ENCODE measurements at regions not wholly inside any gene's neighbourhood (a gene's known extent, or its start where the extent isn't known, plus 50 kb on each side); places are given as distances from the start of the nearest gene placed in this dataset.

DNA sequence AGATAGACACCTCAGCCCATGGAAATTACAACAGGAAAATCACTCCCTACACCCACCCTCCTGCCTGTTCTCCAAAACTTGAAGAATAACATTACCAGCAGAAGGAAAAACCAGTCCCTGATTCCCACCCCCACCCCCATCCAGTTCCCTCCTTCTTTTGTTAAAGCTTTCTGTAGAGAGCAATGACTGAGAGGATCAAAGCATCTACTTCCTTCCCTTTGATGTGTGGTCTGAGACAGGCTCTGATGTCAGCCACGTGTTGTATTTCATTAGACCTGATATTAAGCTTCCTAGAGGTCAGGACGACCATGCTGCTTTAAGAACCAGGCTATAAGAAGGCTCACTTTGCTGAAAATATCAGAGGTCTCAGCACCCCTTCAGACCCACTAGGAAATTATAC is 73.9 kb upstream of the HAO2 start:
- TF ChIP-seq TCF12 (IDR thresholded peaks at IDR 0.05; ENCODE audit: low read depth) (no peak), FOXM1 (IDR thresholded peaks at IDR 0.05; ENCODE audit: borderline replicate concordance, low read depth) (no peak), EP300 (IDR thresholded peaks at IDR 0.05; ENCODE audit: borderline replicate concordance) (no peak), CEBPB (IDR thresholded peaks at IDR 0.05) (no peak), CREB1 (IDR thresholded peaks at IDR 0.05; ENCODE audit: low read depth) (no peak), MAX (IDR thresholded peaks at IDR 0.05) (no peak), TEAD4 (IDR thresholded peaks at IDR 0.05) (no peak), TAF1 (IDR thresholded peaks at IDR 0.05; ENCODE audit: low read depth) (no peak), USF1 (IDR thresholded peaks at IDR 0.05) (no peak), EGR1 (IDR thresholded peaks at IDR 0.05) (no peak), NFIC (IDR thresholded peaks at IDR 0.05) (no peak), RAD21 (IDR thresholded peaks at IDR 0.05; ENCODE audit: low read depth) (no peak)

GRCh38 chr1:119298687-119299303 is 69.8 kb upstream of the HAO2 start:
- TF ChIP-seq NFIC (IDR thresholded peaks at IDR 0.05), result peak; percentile 67
- no peak for TF ChIP-seq RAD21 (IDR thresholded peaks at IDR 0.05; ENCODE audit: low read depth)

- TF ChIP-seq CREB1 (IDR thresholded peaks at IDR 0.05; ENCODE audit: low read depth) (no peak), NFIC (IDR thresholded peaks at IDR 0.05) (no peak), TCF12 (IDR thresholded peaks at IDR 0.05; ENCODE audit: low read depth) (no peak), RAD21 (IDR thresholded peaks at IDR 0.05; ENCODE audit: low read depth) (no peak), CEBPB (IDR thresholded peaks at IDR 0.05) (no peak), USF1 (IDR thresholded peaks at IDR 0.05) (no peak), FOXM1 (IDR thresholded peaks at IDR 0.05; ENCODE audit: borderline replicate concordance, low read depth) (no peak), ZBTB7A (IDR thresholded peaks at IDR 0.05; ENCODE audit: low read depth) (no peak), TAF1 (IDR thresholded peaks at IDR 0.05; ENCODE audit: low read depth) (no peak), EP300 (IDR thresholded peaks at IDR 0.05; ENCODE audit: borderline replicate concordance) (no peak), YY1 (IDR thresholded peaks at IDR 0.05; ENCODE audit: low read depth) (no peak), MAX (IDR thresholded peaks at IDR 0.05) (no peak), TEAD4 (IDR thresholded peaks at IDR 0.05) (no peak), EGR1 (IDR thresholded peaks at IDR 0.05) (no peak)
- TF ChIP-seq, protein P1, sequence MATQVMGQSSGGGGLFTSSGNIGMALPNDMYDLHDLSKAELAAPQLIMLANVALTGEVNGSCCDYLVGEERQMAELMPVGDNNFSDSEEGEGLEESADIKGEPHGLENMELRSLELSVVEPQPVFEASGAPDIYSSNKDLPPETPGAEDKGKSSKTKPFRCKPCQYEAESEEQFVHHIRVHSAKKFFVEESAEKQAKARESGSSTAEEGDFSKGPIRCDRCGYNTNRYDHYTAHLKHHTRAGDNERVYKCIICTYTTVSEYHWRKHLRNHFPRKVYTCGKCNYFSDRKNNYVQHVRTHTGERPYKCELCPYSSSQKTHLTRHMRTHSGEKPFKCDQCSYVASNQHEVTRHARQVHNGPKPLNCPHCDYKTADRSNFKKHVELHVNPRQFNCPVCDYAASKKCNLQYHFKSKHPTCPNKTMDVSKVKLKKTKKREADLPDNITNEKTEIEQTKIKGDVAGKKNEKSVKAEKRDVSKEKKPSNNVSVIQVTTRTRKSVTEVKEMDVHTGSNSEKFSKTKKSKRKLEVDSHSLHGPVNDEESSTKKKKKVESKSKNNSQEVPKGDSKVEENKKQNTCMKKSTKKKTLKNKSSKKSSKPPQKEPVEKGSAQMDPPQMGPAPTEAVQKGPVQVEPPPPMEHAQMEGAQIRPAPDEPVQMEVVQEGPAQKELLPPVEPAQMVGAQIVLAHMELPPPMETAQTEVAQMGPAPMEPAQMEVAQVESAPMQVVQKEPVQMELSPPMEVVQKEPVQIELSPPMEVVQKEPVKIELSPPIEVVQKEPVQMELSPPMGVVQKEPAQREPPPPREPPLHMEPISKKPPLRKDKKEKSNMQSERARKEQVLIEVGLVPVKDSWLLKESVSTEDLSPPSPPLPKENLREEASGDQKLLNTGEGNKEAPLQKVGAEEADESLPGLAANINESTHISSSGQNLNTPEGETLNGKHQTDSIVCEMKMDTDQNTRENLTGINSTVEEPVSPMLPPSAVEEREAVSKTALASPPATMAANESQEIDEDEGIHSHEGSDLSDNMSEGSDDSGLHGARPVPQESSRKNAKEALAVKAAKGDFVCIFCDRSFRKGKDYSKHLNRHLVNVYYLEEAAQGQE (IDR thresholded peaks at IDR 0.05; ENCODE audit: low read depth), result no peak
Observed at GRCh38 chr1:119302011-119302410, 66.6 kb upstream of the HAO2 start.

DNA sequence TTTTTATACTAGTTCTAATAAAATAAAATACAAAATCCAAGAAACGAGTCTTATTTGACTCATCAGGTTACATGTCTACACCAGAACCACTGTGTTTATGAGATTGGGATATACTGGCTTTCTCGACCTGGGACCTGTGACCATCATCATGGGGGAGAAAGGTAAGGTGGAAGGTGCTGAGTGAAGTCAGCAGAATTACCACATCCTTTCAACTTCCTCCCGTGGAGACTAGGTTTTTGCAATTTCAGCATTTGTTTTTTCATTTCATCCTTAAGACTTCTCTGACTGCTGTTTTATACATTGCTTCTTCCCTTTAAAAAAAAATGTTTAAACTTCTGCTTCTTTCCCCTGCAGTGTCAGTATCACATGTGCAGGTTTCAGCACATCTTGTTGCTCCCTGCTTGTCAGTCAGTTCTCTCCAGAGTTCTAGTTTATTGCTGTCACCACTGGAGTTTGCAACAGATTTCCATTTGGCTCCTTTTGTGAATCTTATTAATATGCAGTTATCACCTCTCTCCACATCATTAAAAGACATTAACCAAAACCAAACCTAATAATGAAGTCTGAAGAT is 60.4 kb upstream of the HAO2 start:
- TF ChIP-seq TCF12 (IDR thresholded peaks at IDR 0.05; ENCODE audit: low read depth), result no peak
- no peak for TF ChIP-seq ZBTB7A (IDR thresholded peaks at IDR 0.05; ENCODE audit: low read depth)
- no peak for TF ChIP-seq CREB1 (IDR thresholded peaks at IDR 0.05; ENCODE audit: low read depth)
- no peak for TF ChIP-seq FOXM1 (IDR thresholded peaks at IDR 0.05; ENCODE audit: borderline replicate concordance, low read depth)
- no peak for TF ChIP-seq TEAD4 (IDR thresholded peaks at IDR 0.05)
- TF ChIP-seq CEBPB (IDR thresholded peaks at IDR 0.05), result no peak
- no peak for TF ChIP-seq TAF1 (IDR thresholded peaks at IDR 0.05; ENCODE audit: low read depth)
- TF ChIP-seq, protein P1 (IDR thresholded peaks at IDR 0.05; ENCODE audit: low read depth), result no peak
- TF ChIP-seq YY1 (IDR thresholded peaks at IDR 0.05; ENCODE audit: low read depth), result no peak
- no peak for TF ChIP-seq EP300 (IDR thresholded peaks at IDR 0.05; ENCODE audit: borderline replicate concordance)
- TF ChIP-seq USF1 (IDR thresholded peaks at IDR 0.05), result no peak
- no peak for TF ChIP-seq NFIC (IDR thresholded peaks at IDR 0.05)
- TF ChIP-seq MAX (IDR thresholded peaks at IDR 0.05), result no peak
- TF ChIP-seq EGR1 (IDR thresholded peaks at IDR 0.05), result no peak
- TF ChIP-seq RAD21 (IDR thresholded peaks at IDR 0.05; ENCODE audit: low read depth), result no peak

DNA sequence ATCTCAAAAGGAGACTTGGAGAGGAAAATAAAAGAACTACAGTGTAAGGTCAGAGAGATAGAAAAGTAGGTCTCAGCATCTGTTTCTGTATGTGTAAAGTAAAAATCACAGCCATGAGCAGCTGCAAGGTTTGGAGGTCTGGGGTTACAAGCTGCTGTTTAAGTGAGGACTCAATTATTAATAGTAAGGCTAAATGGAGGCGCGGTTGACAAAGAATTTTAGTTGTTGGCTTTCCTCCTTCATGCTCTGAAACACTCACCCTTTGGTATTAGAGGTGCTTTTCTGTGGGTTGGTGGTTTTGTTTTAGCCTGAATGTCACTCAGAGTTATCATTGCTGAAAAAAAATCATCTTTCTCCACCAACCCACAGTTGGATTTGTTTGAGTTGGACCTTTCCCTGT is 59.8 kb upstream of the HAO2 start:
- no peak for TF ChIP-seq RAD21 (IDR thresholded peaks at IDR 0.05; ENCODE audit: low read depth)
- no peak for TF ChIP-seq FOXM1 (IDR thresholded peaks at IDR 0.05; ENCODE audit: borderline replicate concordance, low read depth)
- TF ChIP-seq USF1 (IDR thresholded peaks at IDR 0.05), result no peak
- TF ChIP-seq NFIC (IDR thresholded peaks at IDR 0.05), result no peak
- no peak for TF ChIP-seq YY1 (IDR thresholded peaks at IDR 0.05; ENCODE audit: low read depth)
- TF ChIP-seq TCF12 (IDR thresholded peaks at IDR 0.05; ENCODE audit: low read depth), result no peak
- TF ChIP-seq ZBTB7A (IDR thresholded peaks at IDR 0.05; ENCODE audit: low read depth), result no peak
- no peak for TF ChIP-seq EGR1 (IDR thresholded peaks at IDR 0.05)
- TF ChIP-seq TEAD4 (IDR thresholded peaks at IDR 0.05), result no peak
- no peak for TF ChIP-seq CEBPB (IDR thresholded peaks at IDR 0.05)
- no peak for TF ChIP-seq TAF1 (IDR thresholded peaks at IDR 0.05; ENCODE audit: low read depth)
- TF ChIP-seq EP300 (IDR thresholded peaks at IDR 0.05; ENCODE audit: borderline replicate concordance), result no peak
- no peak for TF ChIP-seq CREB1 (IDR thresholded peaks at IDR 0.05; ENCODE audit: low read depth)
- TF ChIP-seq MAX (IDR thresholded peaks at IDR 0.05), result no peak

All from Ishikawa (cell line).